Pancreas (tissue), 10 donors: ENCODE measurements at regions not wholly inside any gene's neighbourhood (a gene's known extent, or its start where the extent isn't known, plus 50 kb on each side); places are given as distances from the start of the nearest gene placed in this dataset.

ENCODE experiments used
- ATAC-seq, 4 donors: fragments of 200-7000 bp; cut with Tn5 transposase; one replicate each; pipeline versions ENCODE4 v1.8.0 to v1.9.1; 2020; ENCODE audit warnings: mild to moderate bottlenecking in 4 of 4, moderate library complexity in 4 of 4
- DNase-seq, 6 donors: peaks; one replicate each; pipeline ENCODE4 v3.0.0-alpha.2; 2020
- FAIRE-seq: peaks from 2 replicates; lab custom pipeline; 2012; peaks lifted over from hg19 to GRCh38; lab: Jason Lieb, UNC
- H3K27ac ChIP-seq, 4 donors: fragments of 200-600 bp; sonication (generic); 1 replicate in 3 of 4; 2 replicates in 1 of 4; pipeline versions ENCODE4 v1.5.0 to v1.8.0; 2020
- H3K27me3 ChIP-seq, 4 donors: fragments of 200-600 bp; one replicate each; pipeline ENCODE4 v1.8.0; 2021
- H3K36me3 ChIP-seq, 3 donors: fragments of 200-600 bp; sonication (generic) in 1 of 3; one replicate each; pipeline versions ENCODE4 v1.5.0 to v1.8.0; 2020 to 2021
- H3K4me1 ChIP-seq, 3 donors: fragments of 200-600 bp; one replicate each; pipeline ENCODE4 v1.8.0; 2021
- H3K4me3 ChIP-seq, 4 donors: fragments of 200-600 bp; sonication (generic) in 2 of 4; one replicate each; pipeline versions ENCODE4 v1.5.0 to v1.8.0; 2020 to 2021
- H3K9me3 ChIP-seq, 4 donors: fragments of 200-600 bp; one replicate each; pipeline ENCODE4 v1.8.0; 2021
- WGBS, 2 donors: extraction: QIAGEN DNeasy Blood & Tissue Kit; methylation state at CpG; one replicate each; pipeline ENCODE4 v1.1.7; 2013; 5-methylcytosine and 5-hydroxymethylcytosine counted together
- intact Hi-C, 3 donors: fragments of 100-400 bp; cut with DNase I; formaldehyde crosslinking; loops; one replicate each; pipeline versions ENCODE4 v1.11.1 to v1.14.2; 2022
- TF ChIP-seq, protein P1 (sequence below), 4 donors: fragments of 200-600 bp; sonication (generic) in 3 of 4; IDR thresholded peaks; one replicate each; pipeline versions ENCODE4 v1.5.0 to v1.8.0; 2021; ENCODE audit warnings: antibody characterized with exemption in 4 of 4
- donor health status: healthy with polysubstance abuse.
- donor health status: DM: no; HTN: no; CAD: no; lungs with moderate emphysema.
- donor health status: DM: no; HTN: no; CAD: no.
- donor health status: control.
- donor health status: control.
- donor health status: Bipolar disorder and iron deficiency.
- donor health status: DM: yes; HTN: yes; CAD: no.
- donor health status: DM: no; HTN: no; CAD: no.
- donor health status: DM: no; HTN: no; CAD: no.
- donor health status: DM: yes; HTN: yes; CAD: no.

DNA sequence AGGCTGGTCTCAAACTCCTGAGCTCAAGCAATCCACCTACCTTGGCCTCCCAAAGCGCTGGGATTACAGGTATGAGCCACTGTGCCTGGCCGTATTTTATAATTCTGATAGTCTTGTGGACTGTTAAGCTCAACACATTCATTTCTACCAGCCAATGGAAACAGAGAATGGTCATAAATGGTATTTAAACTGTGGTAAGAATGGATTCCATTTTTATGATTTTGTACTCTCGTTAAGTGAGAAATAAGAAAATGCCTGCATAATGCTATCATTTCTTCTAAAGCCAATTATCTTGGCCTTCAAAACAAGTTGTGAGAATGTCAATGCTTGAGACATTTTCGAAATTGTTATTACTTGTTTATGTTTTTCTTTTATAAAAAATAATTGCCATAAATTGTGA lies 321.0 kb downstream of the IL15 start:
- no peak for ATAC-seq
- DNase-seq, result no peak
- Histone ChIP-seq H3K27ac (no peak overlapping the region), H3K9me3 (no peaks in the 10 kb centered on the region), H3K4me3 (no peak overlapping the region), H3K4me1 (no peaks in the 10 kb centered on the region), H3K27me3 (no peaks in the 10 kb centered on the region), H3K36me3 (no peaks in the 10 kb centered on the region)
- TF ChIP-seq, protein P1, sequence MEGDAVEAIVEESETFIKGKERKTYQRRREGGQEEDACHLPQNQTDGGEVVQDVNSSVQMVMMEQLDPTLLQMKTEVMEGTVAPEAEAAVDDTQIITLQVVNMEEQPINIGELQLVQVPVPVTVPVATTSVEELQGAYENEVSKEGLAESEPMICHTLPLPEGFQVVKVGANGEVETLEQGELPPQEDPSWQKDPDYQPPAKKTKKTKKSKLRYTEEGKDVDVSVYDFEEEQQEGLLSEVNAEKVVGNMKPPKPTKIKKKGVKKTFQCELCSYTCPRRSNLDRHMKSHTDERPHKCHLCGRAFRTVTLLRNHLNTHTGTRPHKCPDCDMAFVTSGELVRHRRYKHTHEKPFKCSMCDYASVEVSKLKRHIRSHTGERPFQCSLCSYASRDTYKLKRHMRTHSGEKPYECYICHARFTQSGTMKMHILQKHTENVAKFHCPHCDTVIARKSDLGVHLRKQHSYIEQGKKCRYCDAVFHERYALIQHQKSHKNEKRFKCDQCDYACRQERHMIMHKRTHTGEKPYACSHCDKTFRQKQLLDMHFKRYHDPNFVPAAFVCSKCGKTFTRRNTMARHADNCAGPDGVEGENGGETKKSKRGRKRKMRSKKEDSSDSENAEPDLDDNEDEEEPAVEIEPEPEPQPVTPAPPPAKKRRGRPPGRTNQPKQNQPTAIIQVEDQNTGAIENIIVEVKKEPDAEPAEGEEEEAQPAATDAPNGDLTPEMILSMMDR (IDR thresholded peaks at IDR 0.05), result no peak
- intact Hi-C loops, result no loop called here
- FAIRE-seq, result no peak
- WGBS, 2 donors, result 86 to 90% methylated on average over 4 of the region's 4 CpGs

DNA sequence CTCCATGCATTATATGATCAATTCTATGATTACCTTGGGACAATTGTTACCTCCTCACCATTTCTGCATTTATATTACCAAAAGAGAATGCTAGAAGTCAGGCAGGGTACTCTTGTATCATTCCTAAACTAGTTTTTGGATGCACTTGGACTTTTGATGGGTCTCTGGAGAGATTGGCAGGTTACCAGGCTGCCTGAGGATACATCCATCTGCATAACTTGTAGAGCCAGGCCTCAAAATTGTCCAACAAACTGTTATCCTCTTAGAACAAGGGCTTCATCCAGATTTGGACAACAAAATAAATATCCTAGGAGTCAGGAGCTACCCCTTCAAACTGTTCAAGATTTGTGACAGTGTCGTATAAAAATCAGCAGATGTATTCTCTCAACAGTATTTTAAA lies 326.1 kb downstream of the IL15 start:
- Histone ChIP-seq H3K27me3 (no peaks in the 10 kb centered on the region), H3K4me3 (no peak overlapping the region), H3K4me1 (no peaks in the 10 kb centered on the region), H3K36me3 (no peaks in the 10 kb centered on the region), H3K27ac (no peak overlapping the region), H3K9me3 (no peaks in the 10 kb centered on the region)
- intact Hi-C loops, result no loop called here
- no peak for DNase-seq
- FAIRE-seq, result no peak
- WGBS, 2 donors, result 80 to 86% methylated on average over 1 of the region's 1 CpG
- no peak for ATAC-seq
- TF ChIP-seq, protein P1 (IDR thresholded peaks at IDR 0.05), result no peak

DNA sequence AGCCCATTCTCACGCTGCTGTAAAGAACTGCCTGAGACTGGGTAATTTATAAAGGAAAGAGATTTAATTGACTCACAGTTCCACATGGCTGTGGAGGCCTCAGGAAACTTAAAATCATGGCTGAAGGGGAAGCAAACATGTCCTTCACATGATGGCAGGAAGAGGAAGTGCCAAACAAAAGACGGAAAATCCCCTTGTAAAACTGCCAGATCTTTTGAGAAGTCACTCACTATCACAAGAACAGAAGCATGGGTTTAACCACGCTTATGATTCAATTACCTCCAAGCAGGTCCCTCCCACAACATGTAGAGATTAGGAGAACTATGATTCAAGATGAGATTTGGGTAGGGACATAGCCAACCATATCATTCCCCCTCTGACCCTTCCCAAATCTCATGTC lies 335.5 kb downstream of the IL15 start:
- TF ChIP-seq, protein P1 (IDR thresholded peaks at IDR 0.05), result no peak
- no peaks in the 10 kb centered on the region for H3K27me3 ChIP-seq
- no peak for FAIRE-seq
- H3K9me3 ChIP-seq, result no peaks in the 10 kb centered on the region
- no peaks in the 10 kb centered on the region for H3K4me1 ChIP-seq
- ATAC-seq, result no peak
- H3K4me3 ChIP-seq, result no peak overlapping the region
- 69 to 82% methylated on average over 3 of the region's 3 CpGs for WGBS, 2 donors
- no peaks in the 10 kb centered on the region for H3K36me3 ChIP-seq
- intact Hi-C loops, result no loop called here
- H3K27ac ChIP-seq, result no peak overlapping the region
- DNase-seq, result no peak

DNA sequence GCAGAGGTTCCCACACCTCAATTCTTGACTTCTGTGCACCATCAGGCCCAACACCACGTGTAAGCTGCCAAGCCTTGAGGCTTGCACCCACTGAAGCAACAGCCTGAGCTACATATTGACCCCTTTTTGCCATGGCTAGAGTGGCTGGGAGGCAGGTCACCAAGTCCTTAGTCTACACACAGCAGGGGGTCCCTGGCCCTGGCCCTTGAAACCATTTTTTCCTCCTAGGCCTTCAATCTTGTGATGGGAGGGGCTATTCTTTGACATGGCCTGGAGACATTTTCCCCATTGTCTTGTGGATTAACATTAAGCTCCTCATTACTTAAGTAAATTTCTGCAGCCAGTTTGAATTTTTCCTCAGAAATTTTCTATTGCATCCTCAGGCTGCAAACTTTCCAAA lies 336.6 kb downstream of the IL15 start:
- H3K4me1 ChIP-seq, result no peaks in the 10 kb centered on the region
- DNase-seq (no peak), ATAC-seq (no peak), FAIRE-seq (no peak)
- intact Hi-C loops, result no loop called here
- WGBS, 2 donors, result 41% methylated on average over 1 of the region's 1 CpG
- TF ChIP-seq, protein P1 (IDR thresholded peaks at IDR 0.05), result no peak
- no peaks in the 10 kb centered on the region for H3K36me3 ChIP-seq
- no peaks in the 10 kb centered on the region for H3K27me3 ChIP-seq
- no peak overlapping the region for H3K4me3 ChIP-seq
- no peak overlapping the region for H3K27ac ChIP-seq
- H3K9me3 ChIP-seq, result no peaks in the 10 kb centered on the region
